Erythroblast (primary cell): ENCODE measurements at regions not wholly inside any gene's neighbourhood (a gene's known extent, or its start where the extent isn't known, plus 50 kb on each side); places are given as distances from the start of the nearest gene placed in this dataset.

Experiments
- DNase-seq, 2 experiments: peaks; one replicate each; lab custom pipeline; 2025; lab: John Stamatoyannopoulos, UW
- GATA1 ChIP-seq: IDR thresholded peaks from 2 replicates; pipeline ENCODE4 v1.6.1; 2011; ENCODE audit warnings: low read depth, mild to moderate bottlenecking, control low read depth, low read length, moderate library complexity
- POLR2A ChIP-seq: IDR thresholded peaks from 2 replicates; pipeline ENCODE4 v1.6.1; 2011; ENCODE audit warnings: mild to moderate bottlenecking, low read length

DNA sequence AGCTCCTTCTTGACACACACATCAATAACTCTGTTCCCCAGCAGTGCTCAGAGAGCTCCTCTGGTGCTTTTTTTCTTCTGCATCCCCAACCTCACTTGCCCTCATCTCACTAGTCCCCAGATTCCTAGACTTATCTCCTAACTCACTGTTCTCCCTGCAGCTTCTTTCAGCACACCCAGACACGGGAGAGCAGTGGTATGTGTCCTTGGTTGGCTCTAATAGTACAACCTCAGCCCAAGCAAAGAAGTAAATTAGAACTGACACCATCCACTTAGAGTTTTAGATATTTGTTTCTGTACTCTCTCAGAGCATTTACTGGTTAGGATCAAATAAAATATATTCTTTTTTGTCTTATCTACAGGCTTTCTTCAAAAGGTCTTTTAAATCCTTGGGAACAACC lies 201.4 kb upstream of the SNX7 start:
- TF ChIP-seq POLR2A (no peak), GATA1 (no peak)
- DNase-seq, result no peak

DNA sequence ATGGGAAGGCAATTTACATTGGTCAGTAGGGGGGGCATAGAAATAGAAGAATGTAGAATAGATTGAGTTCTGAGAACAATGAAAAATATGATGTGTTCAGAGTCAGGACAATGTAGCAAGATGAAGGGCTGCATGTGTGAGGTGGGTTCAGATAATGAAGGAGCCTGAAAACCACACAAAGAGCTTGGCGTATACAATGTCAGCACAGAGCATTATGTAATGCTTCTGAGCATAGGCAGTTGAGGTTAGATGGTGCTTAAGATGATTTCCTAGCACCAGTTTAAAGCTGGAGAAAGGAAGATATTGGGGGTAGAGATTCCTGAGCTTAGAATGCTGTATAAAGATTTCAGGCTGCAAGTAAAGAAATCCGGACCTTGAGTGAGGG lies 202.0 kb upstream of the SNX7 start:
- TF ChIP-seq GATA1 (no peak), POLR2A (no peak)
- DNase-seq, result no peak

DNA sequence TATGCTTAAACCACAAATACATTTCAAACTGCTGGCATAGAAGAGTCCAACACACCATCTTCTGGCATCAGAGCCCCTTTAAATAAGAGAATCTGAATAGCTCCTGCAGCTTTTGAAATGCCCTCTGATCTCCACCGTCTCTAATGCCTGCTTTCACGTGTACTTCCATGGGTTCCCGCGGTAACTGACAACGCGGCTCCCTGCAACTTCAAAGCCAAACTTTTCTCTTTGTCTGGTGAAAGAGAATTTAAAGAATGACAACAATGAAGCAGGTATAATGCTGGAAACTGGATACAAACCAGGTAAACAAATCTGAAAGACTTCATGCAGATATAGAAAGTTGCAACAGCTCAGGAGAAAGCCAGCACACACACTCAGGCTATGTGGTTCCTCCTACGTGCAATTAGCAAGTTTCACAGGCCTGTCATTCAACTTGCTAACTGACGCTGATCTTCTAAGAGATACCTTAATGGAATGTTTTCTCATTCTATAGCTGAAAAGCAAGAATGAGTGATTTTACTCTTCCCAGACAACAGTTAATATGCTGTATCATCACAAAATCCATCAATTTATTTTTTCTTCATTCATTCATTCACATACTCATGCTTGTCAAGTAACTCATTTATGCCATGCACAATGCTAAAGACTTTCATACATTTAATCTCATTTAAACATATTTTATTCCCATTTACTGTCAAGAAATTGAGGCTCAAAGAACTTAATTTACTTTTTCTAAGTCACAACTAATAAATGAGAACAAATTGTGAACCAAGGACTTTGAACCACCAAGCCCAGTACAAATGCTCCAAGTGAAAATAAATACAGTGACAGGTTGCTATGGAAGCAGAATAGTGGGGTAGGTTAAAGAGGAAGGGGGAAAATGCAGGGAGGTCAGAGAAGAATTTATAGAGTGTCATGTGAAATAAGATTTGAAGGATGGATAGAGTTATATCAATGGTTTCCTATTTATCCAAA lies 202.7 kb upstream of the SNX7 start:
- no peak for TF ChIP-seq GATA1
- no peak for TF ChIP-seq POLR2A
- no peak for DNase-seq

- no peak for DNase-seq
- TF ChIP-seq POLR2A, result no peak
- TF ChIP-seq GATA1, result no peak
Measured at GRCh38 chr1:98457248-98457647, 204.3 kb upstream of the SNX7 start.

- no peak for DNase-seq
- TF ChIP-seq GATA1, result no peak
- no peak for TF ChIP-seq POLR2A
Measured at GRCh38 chr1:98454666-98455065, 206.9 kb upstream of the SNX7 start.

DNA sequence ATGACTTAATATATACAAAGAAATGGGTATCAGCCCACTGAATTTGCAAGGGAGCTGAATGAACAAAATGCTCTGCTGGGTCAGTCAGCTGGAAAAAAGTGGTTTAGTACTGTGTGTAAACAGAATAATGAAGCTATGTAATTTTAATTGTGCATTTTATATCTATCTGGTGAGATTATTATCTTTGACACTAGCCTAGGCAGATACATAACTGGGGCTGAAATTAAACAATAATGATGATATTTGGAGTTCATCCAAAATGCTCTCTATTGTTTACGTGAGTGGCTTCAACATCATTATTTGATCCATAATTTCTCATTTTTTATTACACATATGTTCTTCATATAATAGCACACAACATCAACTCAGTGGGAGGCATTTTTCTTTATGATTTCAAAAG lies 208.5 kb upstream of the SNX7 start:
- TF ChIP-seq POLR2A, result no peak
- no peak for TF ChIP-seq GATA1
- no peak for DNase-seq

DNA sequence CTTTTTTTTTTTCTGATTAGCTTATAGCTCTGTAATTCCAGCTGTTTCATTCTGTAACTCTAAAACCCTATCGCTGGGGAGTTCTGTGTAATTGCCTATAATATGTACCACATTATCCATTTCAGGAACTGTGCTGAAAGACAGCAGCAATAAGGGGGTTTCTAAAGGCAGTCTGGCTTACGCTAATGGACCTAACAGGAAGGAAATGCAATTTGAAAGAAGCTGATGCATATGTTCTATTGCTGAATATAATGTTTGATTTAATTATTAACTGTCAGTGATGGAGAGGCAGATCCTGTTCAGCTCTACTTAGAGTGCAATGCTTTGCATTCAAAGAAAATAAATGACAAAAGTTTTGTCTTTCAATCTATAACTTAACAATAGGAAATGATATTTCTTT lies 209.4 kb upstream of the SNX7 start:
- TF ChIP-seq POLR2A, result no peak
- TF ChIP-seq GATA1, result no peak
- DNase-seq, result no peak

- no peak for TF ChIP-seq POLR2A
- no peak for TF ChIP-seq GATA1
- no peak for DNase-seq
Measured at GRCh38 chr1:98441281-98441680, 220.2 kb upstream of the SNX7 start.

- TF ChIP-seq POLR2A, result no peak
- no peak for TF ChIP-seq GATA1
- no peak for DNase-seq
Measured at GRCh38 chr1:98439471-98439870, 222.1 kb upstream of the SNX7 start.

DNA sequence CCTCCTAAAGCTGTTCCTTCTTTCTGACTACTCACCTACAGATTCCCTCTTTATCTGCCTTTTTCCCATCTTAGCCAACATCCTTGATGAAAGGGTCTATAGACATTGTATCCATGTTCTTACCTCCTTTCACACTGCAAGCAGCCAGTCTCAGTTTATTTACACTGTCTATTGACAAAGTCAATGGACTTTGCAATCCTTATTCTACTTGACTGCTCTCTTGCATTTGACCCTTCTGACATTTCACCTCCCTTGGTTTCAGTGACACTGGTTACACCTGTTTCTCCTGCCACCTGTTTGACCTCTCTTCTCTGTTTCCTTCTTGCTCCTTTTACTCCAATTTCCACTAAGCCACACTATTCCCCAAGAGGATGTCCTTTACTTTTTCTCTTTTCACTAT lies 224.0 kb upstream of the SNX7 start:
- DNase-seq, result no peak
- no peak for TF ChIP-seq POLR2A

- TF ChIP-seq GATA1 (no peak), POLR2A (no peak)
- DNase-seq, result no peak
Measured at GRCh38 chr1:98437011-98437410, 224.5 kb upstream of the SNX7 start.

DNA sequence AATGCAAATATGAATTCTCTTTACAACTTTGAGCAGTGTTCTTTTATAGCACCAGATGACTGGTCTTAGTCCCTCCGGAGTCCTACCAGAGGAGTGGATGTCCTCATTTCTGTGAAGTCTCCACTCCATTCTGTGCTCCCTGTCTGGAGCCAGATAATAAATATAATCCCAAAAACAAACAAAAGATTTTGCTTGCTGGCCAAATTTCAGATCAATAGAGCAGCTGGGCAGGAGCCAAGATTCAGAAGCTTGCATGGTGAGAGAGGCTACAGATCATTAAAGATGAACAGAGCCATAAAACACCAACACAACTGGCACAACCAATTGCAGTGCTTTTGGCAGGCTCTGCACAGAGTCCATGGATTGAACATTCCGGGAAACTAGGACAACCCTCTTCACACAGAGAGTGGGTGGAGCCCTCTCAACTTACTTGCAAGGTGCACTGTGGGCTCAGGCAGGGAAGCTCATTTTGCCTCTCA lies 231.5 kb upstream of the SNX7 start:
- DNase-seq, result no peak
- TF ChIP-seq GATA1 (no peak), POLR2A (no peak)

GRCh38 chr1:98428864-98429263 lies 232.7 kb upstream of the SNX7 start:
- TF ChIP-seq GATA1 (no peak), POLR2A (no peak)
- no peak for DNase-seq

- no peak for DNase-seq
- TF ChIP-seq GATA1 (no peak), POLR2A (no peak)
Measured at GRCh38 chr1:98427664-98428063, 233.9 kb upstream of the SNX7 start.

DNA sequence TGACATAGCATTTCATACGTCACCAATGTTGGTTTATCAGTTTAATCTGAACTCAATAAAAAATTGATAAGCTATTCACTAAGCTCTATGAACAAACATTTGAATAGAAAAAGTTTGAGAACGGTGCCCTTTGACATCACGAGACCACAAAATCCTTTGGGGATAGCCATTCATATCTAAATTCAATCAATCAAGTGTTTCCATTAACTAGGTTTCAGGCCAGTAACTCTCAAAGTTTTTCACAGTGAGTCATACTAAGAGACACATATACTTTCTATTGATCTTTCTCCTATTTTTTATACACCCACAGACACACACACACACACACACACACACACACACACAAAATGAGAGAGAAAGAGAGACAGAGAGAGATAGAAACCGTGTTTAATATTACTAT lies 235.4 kb upstream of the SNX7 start:
- no peak for DNase-seq
- TF ChIP-seq POLR2A (no peak), GATA1 (no peak)
